ENCODE measurements at regions not wholly inside any gene's neighbourhood (a gene's known extent, or its start where the extent isn't known, plus 50 kb on each side); places are given as distances from the start of the nearest gene placed in this dataset.

DNA sequence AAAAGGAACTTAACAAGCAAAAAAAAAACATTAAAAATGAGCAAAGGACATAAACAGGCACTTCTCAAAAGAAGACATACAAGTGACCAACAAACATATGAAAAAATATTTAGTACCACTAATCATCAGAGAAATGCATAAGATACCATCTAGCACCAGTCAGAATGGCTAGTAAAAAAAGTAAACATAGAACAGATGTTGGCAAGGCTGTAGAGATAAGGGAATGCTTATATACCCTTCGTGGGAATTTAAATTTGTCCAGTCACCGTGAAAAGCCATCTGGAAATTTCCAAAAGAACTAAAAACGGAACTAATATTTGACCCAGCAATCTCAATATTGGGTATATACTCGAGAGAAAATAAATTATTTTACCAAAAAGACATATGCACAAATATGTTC is 1751.3 kb upstream of the LRRTM1 start:
- H3K27me3 ChIP-seq (ENCODE audit: control insufficient read depth, insufficient read depth, low read length), result no peaks in the 10 kb centered on the region
- CTCF ChIA-PET, result no interaction called here
- BruUV-seq (replicated peaks), result no TSS peak

DNA sequence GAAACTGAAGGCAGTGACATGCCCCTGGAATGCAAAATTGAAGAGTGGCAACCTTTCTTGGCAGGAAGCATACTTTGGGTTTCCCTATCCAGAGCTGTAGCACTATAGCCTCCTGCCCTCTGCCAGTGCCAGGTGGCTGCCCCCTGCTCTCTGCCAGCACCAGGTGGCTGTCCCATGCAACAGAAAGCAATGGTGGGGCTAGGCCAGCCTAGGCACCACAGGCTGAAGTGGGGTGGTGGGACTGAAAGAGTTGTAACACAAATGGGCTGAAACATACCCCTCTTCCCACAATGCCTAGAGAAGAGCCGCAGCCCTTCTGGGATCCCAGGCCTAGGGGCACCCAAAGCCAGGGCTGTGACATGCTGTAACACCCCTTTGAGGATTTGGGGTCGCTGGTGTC is 1739.3 kb upstream of the LRRTM1 start:
- DNase-seq (ENCODE audit: low read depth, low spot score) (no peak), ATAC-seq (no peak)
- intact Hi-C loops (cut with micrococcal nuclease; ENCODE audit: unreplicated experiment), result no loop called here
- TF ChIP-seq, protein P1, sequence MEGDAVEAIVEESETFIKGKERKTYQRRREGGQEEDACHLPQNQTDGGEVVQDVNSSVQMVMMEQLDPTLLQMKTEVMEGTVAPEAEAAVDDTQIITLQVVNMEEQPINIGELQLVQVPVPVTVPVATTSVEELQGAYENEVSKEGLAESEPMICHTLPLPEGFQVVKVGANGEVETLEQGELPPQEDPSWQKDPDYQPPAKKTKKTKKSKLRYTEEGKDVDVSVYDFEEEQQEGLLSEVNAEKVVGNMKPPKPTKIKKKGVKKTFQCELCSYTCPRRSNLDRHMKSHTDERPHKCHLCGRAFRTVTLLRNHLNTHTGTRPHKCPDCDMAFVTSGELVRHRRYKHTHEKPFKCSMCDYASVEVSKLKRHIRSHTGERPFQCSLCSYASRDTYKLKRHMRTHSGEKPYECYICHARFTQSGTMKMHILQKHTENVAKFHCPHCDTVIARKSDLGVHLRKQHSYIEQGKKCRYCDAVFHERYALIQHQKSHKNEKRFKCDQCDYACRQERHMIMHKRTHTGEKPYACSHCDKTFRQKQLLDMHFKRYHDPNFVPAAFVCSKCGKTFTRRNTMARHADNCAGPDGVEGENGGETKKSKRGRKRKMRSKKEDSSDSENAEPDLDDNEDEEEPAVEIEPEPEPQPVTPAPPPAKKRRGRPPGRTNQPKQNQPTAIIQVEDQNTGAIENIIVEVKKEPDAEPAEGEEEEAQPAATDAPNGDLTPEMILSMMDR (IDR thresholded peaks at IDR 0.05), result no peak
- TF ChIP-seq POLR2AphosphoS5 (IDR thresholded peaks at IDR 0.05; ENCODE audit: low read depth, low read length) (no peak), SIN3A (IDR thresholded peaks at IDR 0.05; ENCODE audit: borderline replicate concordance, insufficient read depth, low read depth, low read length) (no peak), TCF7L2 (IDR thresholded peaks at IDR 0.05; ENCODE audit: low read depth, low read length) (no peak)
- TF ChIP-seq, protein P2, sequence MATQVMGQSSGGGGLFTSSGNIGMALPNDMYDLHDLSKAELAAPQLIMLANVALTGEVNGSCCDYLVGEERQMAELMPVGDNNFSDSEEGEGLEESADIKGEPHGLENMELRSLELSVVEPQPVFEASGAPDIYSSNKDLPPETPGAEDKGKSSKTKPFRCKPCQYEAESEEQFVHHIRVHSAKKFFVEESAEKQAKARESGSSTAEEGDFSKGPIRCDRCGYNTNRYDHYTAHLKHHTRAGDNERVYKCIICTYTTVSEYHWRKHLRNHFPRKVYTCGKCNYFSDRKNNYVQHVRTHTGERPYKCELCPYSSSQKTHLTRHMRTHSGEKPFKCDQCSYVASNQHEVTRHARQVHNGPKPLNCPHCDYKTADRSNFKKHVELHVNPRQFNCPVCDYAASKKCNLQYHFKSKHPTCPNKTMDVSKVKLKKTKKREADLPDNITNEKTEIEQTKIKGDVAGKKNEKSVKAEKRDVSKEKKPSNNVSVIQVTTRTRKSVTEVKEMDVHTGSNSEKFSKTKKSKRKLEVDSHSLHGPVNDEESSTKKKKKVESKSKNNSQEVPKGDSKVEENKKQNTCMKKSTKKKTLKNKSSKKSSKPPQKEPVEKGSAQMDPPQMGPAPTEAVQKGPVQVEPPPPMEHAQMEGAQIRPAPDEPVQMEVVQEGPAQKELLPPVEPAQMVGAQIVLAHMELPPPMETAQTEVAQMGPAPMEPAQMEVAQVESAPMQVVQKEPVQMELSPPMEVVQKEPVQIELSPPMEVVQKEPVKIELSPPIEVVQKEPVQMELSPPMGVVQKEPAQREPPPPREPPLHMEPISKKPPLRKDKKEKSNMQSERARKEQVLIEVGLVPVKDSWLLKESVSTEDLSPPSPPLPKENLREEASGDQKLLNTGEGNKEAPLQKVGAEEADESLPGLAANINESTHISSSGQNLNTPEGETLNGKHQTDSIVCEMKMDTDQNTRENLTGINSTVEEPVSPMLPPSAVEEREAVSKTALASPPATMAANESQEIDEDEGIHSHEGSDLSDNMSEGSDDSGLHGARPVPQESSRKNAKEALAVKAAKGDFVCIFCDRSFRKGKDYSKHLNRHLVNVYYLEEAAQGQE (IDR thresholded peaks at IDR 0.05; ENCODE audit: insufficient read depth in 1 of 2, low read depth in 2 of 2, low read length in 1 of 2), result no peak
- no peaks in the 10 kb centered on the region for H3K4me1 ChIP-seq (ENCODE audit: control insufficient read depth, insufficient read depth, low read length)
- ChIA-PET CTCF (no interaction called here), POLR2A (no interaction called here)
- no peaks in the 10 kb centered on the region for H3K27me3 ChIP-seq (ENCODE audit: control insufficient read depth, insufficient read depth, low read length)
- H3K4me3 ChIP-seq (ENCODE audit: low read depth in 2 of 2, low read length in 2 of 2), result no peak overlapping the region
- H3K36me3 ChIP-seq (ENCODE audit: control insufficient read depth, insufficient read depth, low read length), result no peaks in the 10 kb centered on the region
- no peak overlapping the region for H3K27ac ChIP-seq (ENCODE audit: low read length)
- BruUV-seq (replicated peaks), result no TSS peak
- H3K9me3 ChIP-seq (ENCODE audit: control insufficient read depth, insufficient read depth, low read depth, low read length), result no peaks in the 10 kb centered on the region
- in situ Hi-C loops (cut with HindIII; ENCODE audit: low pct_unique_long_range_greater_than_20kb, low sequenced_read_pairs), result no loop called here

More for the DNA sequence above, 1751.3 kb upstream of the LRRTM1 start:
- no peak for DNase-seq (ENCODE audit: low read depth, low spot score)
- POLR2A ChIA-PET, result no interaction called here
- no peak for TF ChIP-seq TCF7L2 (IDR thresholded peaks at IDR 0.05; ENCODE audit: low read depth, low read length)
- TF ChIP-seq POLR2AphosphoS5 (IDR thresholded peaks at IDR 0.05; ENCODE audit: low read depth, low read length), result no peak
- TF ChIP-seq, protein P2 (IDR thresholded peaks at IDR 0.05; ENCODE audit: insufficient read depth in 1 of 2, low read depth in 2 of 2, low read length in 1 of 2), result no peak
- TF ChIP-seq, protein P1 (IDR thresholded peaks at IDR 0.05), result no peak
- TF ChIP-seq SIN3A (IDR thresholded peaks at IDR 0.05; ENCODE audit: borderline replicate concordance, insufficient read depth, low read depth, low read length), result no peak
- intact Hi-C loops (cut with micrococcal nuclease; ENCODE audit: unreplicated experiment), result no loop called here
- Histone ChIP-seq H3K4me3 (ENCODE audit: low read depth in 2 of 2, low read length in 2 of 2) (no peak overlapping the region), H3K36me3 (ENCODE audit: control insufficient read depth, insufficient read depth, low read length) (no peaks in the 10 kb centered on the region; the same call in 1 of the 2 replicates), H3K27ac (ENCODE audit: low read length) (no peak overlapping the region), H3K9me3 (ENCODE audit: control insufficient read depth, insufficient read depth, low read depth, low read length) (no peaks in the 10 kb centered on the region), H3K4me1 (ENCODE audit: control insufficient read depth, insufficient read depth, low read length) (no peaks in the 10 kb centered on the region)
- in situ Hi-C loops (cut with HindIII; ENCODE audit: low pct_unique_long_range_greater_than_20kb, low sequenced_read_pairs), result no loop called here
- no peak for ATAC-seq

Data from Panc1 (cell line).